Right ventricle myocardium inferior (tissue), 1 donor: ENCODE measurements at regions not wholly inside any gene's neighbourhood (a gene's known extent, or its start where the extent isn't known, plus 50 kb on each side); places are given as distances from the start of the nearest gene placed in this dataset.
A peak's percentile ranks its signal among the peaks of the same experiment; 100 is the strongest.

Source experiments
- ATAC-seq: fragments of 200-7000 bp; cut with Tn5 transposase; one replicate; pipeline ENCODE4 v1.9.1; 2020; ENCODE audit warnings: mild to moderate bottlenecking, moderate library complexity
- DNase-seq: peaks from one replicate; pipeline ENCODE4 v3.0.0; 2021; ENCODE audit errors: missing footprints
- intact Hi-C: fragments of 100-400 bp; cut with DNase I; formaldehyde crosslinking; loops from one replicate; pipeline ENCODE4 v1.11.0; 2022
- donor health status: DM: no; HTN: yes; CAD: no; lungs with severe emphysema.

GRCh38 chr9:91055845-91056244 is 254.2 kb downstream of the SYK start:
- intact Hi-C loops, result no loop called here
- ATAC-seq (no peak), DNase-seq (no peak)

- DNase-seq (no peak), ATAC-seq (no peak)
- intact Hi-C loops, result no loop called here
These were observed 254.9 kb downstream of the SYK start for GRCh38 chr9:91056486-91056885.

- DNase-seq (no peak), ATAC-seq (no peak)
- intact Hi-C loops, result no loop called here
These were observed 255.3 kb downstream of the SYK start for GRCh38 chr9:91056917-91057316.

GRCh38 chr9:91059713-91060112 is 258.1 kb downstream of the SYK start:
- no peak for ATAC-seq
- no peak for DNase-seq
- intact Hi-C loops, result loop anchor here (2.0 to 5.0 kb wide), 2 partner anchors 23 to 128 kb away; no protein-coding TSS in a partner anchor

GRCh38 chr9:91060520-91061343 is 259.1 kb downstream of the SYK start:
- intact Hi-C loops, result loop anchor here (2.0 to 5.0 kb wide), 2 partner anchors 24 to 127 kb away; no protein-coding TSS in a partner anchor
- DNase-seq (no peak), ATAC-seq (peak; percentile 54)

- no peak for ATAC-seq
- no peak for DNase-seq
- intact Hi-C loops, result loop anchor here (2.0 to 5.0 kb wide), 2 partner anchors 25 to 126 kb away; no protein-coding TSS in a partner anchor
These were observed 259.9 kb downstream of the SYK start for GRCh38 chr9:91061506-91061905.

- intact Hi-C loops, result loop anchor here (5.0 kb wide), 1 partner anchor 125 kb away; no protein-coding TSS in a partner anchor
- no peak for ATAC-seq
These were observed 260.7 kb downstream of the SYK start for GRCh38 chr9:91062281-91062680.

GRCh38 chr9:91063471-91063870 is 261.9 kb downstream of the SYK start:
- no peak for DNase-seq
- intact Hi-C loops, result loop anchor here (5.0 kb wide), 1 partner anchor 124 kb away; no protein-coding TSS in a partner anchor
- ATAC-seq, result no peak

More at GRCh38 chr9:91062281-91062680, 260.7 kb downstream of the SYK start:
- no peak for DNase-seq

GRCh38 chr9:91065231-91066041 is 263.8 kb downstream of the SYK start:
- intact Hi-C loops, result no loop called here
- ATAC-seq, result no peak
- DNase-seq, result no peak

- intact Hi-C loops, result no loop called here
- ATAC-seq (no peak), DNase-seq (no peak)
These were observed 264.4 kb downstream of the SYK start for GRCh38 chr9:91066042-91066415.

GRCh38 chr9:91066856-91067255 is 265.2 kb downstream of the SYK start:
- ATAC-seq (no peak), DNase-seq (no peak)
- intact Hi-C loops, result no loop called here

- ATAC-seq, result no peak
- DNase-seq, result no peak
- intact Hi-C loops, result no loop called here
These were observed 265.8 kb downstream of the SYK start for GRCh38 chr9:91067306-91067860.

- DNase-seq (no peak), ATAC-seq (no peak)
- intact Hi-C loops, result no loop called here
These were observed 269.8 kb downstream of the SYK start for GRCh38 chr9:91071184-91071990.

GRCh38 chr9:91073049-91073810 is 271.6 kb downstream of the SYK start:
- intact Hi-C loops, result no loop called here
- DNase-seq (no peak), ATAC-seq (peak; percentile 34)

GRCh38 chr9:91073811-91074771 is 272.5 kb downstream of the SYK start:
- no peak for DNase-seq
- intact Hi-C loops, result no loop called here
- peak; percentile 70 for ATAC-seq

GRCh38 chr9:91074866-91075265 is 273.2 kb downstream of the SYK start:
- intact Hi-C loops, result no loop called here
- DNase-seq (no peak), ATAC-seq (no peak)

- DNase-seq (no peak), ATAC-seq (no peak)
- intact Hi-C loops, result no loop called here
These were observed 273.7 kb downstream of the SYK start for GRCh38 chr9:91075279-91075678.
